ENCODE measurements at regions not wholly inside any gene's neighbourhood (a gene's known extent, or its start where the extent isn't known, plus 50 kb on each side); places are given as distances from the start of the nearest gene placed in this dataset.

DNA sequence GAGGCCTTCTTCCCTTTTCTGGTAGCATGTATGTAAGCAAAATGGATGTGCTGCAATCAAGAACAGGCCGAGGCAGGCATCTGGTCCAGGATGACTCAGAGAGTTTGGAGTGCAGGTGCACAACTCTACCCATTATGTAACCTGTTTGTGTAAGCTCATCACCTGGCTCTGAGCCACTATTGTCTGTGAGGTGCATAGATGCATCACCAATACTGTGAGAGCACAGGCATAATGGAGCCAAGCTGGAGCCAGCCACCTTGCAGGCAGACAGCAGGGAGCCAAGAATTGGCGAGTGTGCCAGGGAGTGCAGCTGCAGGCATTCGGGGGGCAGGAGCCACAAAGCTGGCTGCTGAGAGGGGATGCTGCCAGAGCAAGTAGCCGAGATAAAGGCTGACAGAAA lies 549.9 kb upstream of the RGS18 start:
- WGBS (ENCODE audit: insufficient coverage, low lambda C conversion rate), result no CpG with 5 or more reads among the region's 4 CpGs
- Histone ChIP-seq H3K4me3 (ENCODE audit: low read length) (no peak overlapping the region), H3K4me1 (ENCODE audit: control insufficient read depth, insufficient read depth, low read length) (no peaks in the 10 kb centered on the region), H3K9me3 (ENCODE audit: control insufficient read depth, low read depth, low read length) (no peaks in the 10 kb centered on the region), H3K36me3 (ENCODE audit: control insufficient read depth, insufficient read depth, low read length) (no peaks in the 10 kb centered on the region), H3K27ac (ENCODE audit: low read length) (no peak overlapping the region), H3K27me3 (ENCODE audit: control insufficient read depth, insufficient read depth, low read length) (no peaks in the 10 kb centered on the region)
- no peak for DNase-seq

DNA sequence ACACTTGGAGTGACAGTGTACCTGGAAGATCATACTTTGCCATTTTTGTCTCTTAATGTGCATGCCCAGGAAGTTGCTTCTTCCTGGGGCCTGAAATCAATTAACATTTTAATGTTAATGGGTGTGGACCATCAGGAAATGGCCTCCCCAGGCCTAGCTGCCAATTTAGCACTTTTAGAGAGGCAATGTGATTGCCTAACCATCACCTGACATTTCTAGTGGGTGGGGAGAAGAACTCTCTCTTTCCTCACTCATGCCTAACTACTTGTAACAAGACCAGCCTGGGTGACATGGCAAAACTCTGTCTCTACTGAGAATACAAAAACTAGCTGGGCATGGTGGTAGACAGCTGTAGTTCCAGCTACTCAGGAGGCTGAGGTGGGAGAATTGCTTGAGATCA lies 549.0 kb upstream of the RGS18 start:
- Histone ChIP-seq H3K4me3 (ENCODE audit: low read length) (no peak overlapping the region), H3K27ac (ENCODE audit: low read length) (no peak overlapping the region), H3K36me3 (ENCODE audit: control insufficient read depth, insufficient read depth, low read length) (no peaks in the 10 kb centered on the region), H3K27me3 (ENCODE audit: control insufficient read depth, insufficient read depth, low read length) (no peaks in the 10 kb centered on the region), H3K9me3 (ENCODE audit: control insufficient read depth, low read depth, low read length) (no peaks in the 10 kb centered on the region), H3K4me1 (ENCODE audit: control insufficient read depth, insufficient read depth, low read length) (no peaks in the 10 kb centered on the region)
- no peak for DNase-seq

DNA sequence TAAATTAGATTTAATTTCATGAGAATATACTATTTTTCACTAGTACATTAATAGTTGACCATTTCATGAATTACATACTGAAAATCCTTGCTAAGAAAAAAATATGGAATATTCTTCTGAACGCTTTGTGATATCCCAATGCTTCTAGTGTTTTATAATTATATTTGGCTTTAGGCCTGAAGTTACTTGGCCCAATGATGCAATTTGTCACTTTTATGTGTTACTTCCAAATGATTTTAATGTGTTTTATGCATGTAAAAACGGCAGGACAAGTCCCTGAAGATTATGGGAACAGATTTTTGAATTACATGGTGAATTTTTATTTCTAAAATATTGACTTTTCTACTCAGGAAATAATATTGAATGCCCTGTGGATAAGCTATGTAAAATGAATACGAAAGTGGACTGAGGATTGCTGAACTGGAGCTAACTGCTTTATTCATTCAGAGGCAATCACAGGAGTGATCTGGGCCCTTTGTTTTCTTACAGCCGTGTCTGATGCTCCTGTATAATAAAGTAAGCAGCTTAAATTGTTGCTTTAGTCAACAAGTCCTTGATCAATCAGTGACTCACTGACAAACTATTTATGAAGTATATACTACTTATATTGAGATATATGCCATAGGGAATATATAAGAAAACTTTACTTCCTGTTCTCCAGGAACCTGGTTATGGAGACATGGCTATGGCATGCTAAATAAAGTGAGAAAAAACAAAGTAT lies 543.0 kb upstream of the RGS18 start:
- no peaks in the 10 kb centered on the region for H3K4me1 ChIP-seq (ENCODE audit: control insufficient read depth, insufficient read depth, low read length)
- H3K4me3 ChIP-seq (ENCODE audit: low read length), result no peak overlapping the region
- no peaks in the 10 kb centered on the region for H3K9me3 ChIP-seq (ENCODE audit: control insufficient read depth, low read depth, low read length)
- H3K36me3 ChIP-seq (ENCODE audit: control insufficient read depth, insufficient read depth, low read length), result no peaks in the 10 kb centered on the region
- 71% methylated on average over 1 of the region's 4 CpGs for WGBS (ENCODE audit: insufficient coverage, low lambda C conversion rate)
- H3K27me3 ChIP-seq (ENCODE audit: control insufficient read depth, insufficient read depth, low read length), result no peaks in the 10 kb centered on the region
- DNase-seq, result no peak
- no peak overlapping the region for H3K27ac ChIP-seq (ENCODE audit: low read length)

DNA sequence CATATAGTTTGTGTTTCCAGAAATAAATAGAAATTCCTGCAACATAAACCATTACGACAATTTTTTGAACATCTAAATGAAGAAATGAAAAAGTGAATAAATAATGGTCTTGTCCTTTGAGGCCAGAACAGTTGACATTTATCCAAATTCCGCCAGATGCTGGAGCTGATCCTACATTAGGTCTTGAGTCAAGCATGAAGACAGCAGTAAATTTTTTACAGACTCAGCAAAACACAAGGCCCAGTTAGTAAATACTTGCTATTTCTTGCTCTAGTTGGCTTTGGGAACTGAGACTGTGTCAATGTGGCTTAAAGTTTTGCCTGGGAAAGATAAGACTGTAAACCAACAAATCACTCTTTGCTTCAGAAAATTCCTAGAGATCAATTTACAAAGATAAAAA lies 540.1 kb upstream of the RGS18 start:
- 100% methylated on average over 1 of the region's 2 CpGs for WGBS (ENCODE audit: insufficient coverage, low lambda C conversion rate)
- H3K4me1 ChIP-seq (ENCODE audit: control insufficient read depth, insufficient read depth, low read length), result no peaks in the 10 kb centered on the region
- no peaks in the 10 kb centered on the region for H3K36me3 ChIP-seq (ENCODE audit: control insufficient read depth, insufficient read depth, low read length)
- no peak overlapping the region for H3K4me3 ChIP-seq (ENCODE audit: low read length)
- no peak for DNase-seq
- H3K27me3 ChIP-seq (ENCODE audit: control insufficient read depth, insufficient read depth, low read length), result no peaks in the 10 kb centered on the region
- no peak overlapping the region for H3K27ac ChIP-seq (ENCODE audit: low read length)
- H3K9me3 ChIP-seq (ENCODE audit: control insufficient read depth, low read depth, low read length), result no peaks in the 10 kb centered on the region

DNA sequence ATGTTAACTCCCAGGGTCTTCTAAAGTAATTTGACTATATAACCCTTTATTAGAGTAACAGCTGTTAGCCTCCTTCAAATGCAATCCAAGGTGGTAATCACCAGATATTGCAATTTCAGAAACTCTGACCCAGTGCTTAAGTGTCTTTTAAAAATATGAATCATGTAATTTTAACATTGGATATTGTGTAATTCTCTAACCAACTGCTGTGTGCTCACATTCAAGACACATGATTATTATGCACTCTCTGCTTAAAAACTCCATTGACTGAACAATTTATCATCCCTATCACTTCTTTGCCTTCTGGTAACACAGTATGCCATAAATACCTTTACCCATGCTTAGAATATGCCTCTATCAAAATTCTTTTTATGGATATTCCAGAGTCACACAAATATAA lies 537.4 kb upstream of the RGS18 start:
- Histone ChIP-seq H3K9me3 (ENCODE audit: control insufficient read depth, low read depth, low read length) (no peaks in the 10 kb centered on the region), H3K36me3 (ENCODE audit: control insufficient read depth, insufficient read depth, low read length) (no peaks in the 10 kb centered on the region), H3K27ac (ENCODE audit: low read length) (no peak overlapping the region), H3K4me3 (ENCODE audit: low read length) (no peak overlapping the region), H3K4me1 (ENCODE audit: control insufficient read depth, insufficient read depth, low read length) (no peaks in the 10 kb centered on the region), H3K27me3 (ENCODE audit: control insufficient read depth, insufficient read depth, low read length) (no peaks in the 10 kb centered on the region)
- no peak for DNase-seq

DNA sequence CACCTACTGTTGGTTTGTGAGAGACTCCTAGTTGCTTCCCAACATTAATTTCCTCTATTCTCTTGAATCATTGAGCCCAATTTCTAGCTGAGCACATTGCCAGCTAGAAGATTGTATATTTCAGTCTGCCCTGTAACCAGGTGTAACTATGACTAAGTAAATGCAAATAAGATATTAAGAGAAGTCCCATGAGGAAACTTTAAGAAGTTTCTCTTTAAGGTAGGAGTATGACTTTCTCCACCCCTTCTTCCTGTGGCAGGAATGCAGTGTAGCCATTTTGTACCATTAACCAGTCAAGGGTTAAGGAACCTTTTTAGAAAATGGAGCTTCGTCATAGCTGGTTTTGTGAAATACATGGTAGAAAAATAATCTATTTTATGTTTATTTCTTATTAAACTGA lies 534.2 kb upstream of the RGS18 start:
- H3K4me1 ChIP-seq (ENCODE audit: control insufficient read depth, insufficient read depth, low read length), result no peaks in the 10 kb centered on the region
- no peaks in the 10 kb centered on the region for H3K27me3 ChIP-seq (ENCODE audit: control insufficient read depth, insufficient read depth, low read length)
- DNase-seq, result no peak
- H3K36me3 ChIP-seq (ENCODE audit: control insufficient read depth, insufficient read depth, low read length), result no peaks in the 10 kb centered on the region
- H3K27ac ChIP-seq (ENCODE audit: low read length), result no peak overlapping the region
- no peaks in the 10 kb centered on the region for H3K9me3 ChIP-seq (ENCODE audit: control insufficient read depth, low read depth, low read length)
- 100% methylated on average over 1 of the region's 1 CpG for WGBS (ENCODE audit: insufficient coverage, low lambda C conversion rate)
- H3K4me3 ChIP-seq (ENCODE audit: low read length), result no peak overlapping the region

DNA sequence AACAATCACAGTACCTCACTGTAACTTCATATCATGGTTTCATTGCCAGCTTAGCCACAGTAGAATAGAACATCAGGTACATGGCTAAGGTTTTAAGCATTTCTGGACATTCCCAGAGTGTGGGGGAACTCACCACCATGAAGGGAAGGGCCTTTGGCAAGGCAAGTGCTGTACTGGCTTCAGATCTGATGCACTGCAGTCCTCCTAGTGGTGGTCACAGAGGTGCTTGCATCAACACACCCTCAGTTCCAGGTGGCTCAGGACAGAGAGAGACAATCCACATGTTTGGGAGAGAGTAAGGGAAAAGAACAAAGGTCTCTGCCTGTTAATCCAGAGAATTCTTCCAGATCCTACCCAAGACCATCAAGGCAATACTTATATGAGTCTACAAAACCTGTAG lies 528.4 kb upstream of the RGS18 start:
- H3K4me3 ChIP-seq (ENCODE audit: low read length), result no peak overlapping the region
- H3K27me3 ChIP-seq (ENCODE audit: control insufficient read depth, insufficient read depth, low read length), result no peaks in the 10 kb centered on the region
- H3K4me1 ChIP-seq (ENCODE audit: control insufficient read depth, insufficient read depth, low read length), result no peaks in the 10 kb centered on the region
- H3K9me3 ChIP-seq (ENCODE audit: control insufficient read depth, low read depth, low read length), result no peaks in the 10 kb centered on the region
- H3K27ac ChIP-seq (ENCODE audit: low read length), result no peak overlapping the region
- H3K36me3 ChIP-seq (ENCODE audit: control insufficient read depth, insufficient read depth, low read length), result no peaks in the 10 kb centered on the region
- DNase-seq, result no peak

DNA sequence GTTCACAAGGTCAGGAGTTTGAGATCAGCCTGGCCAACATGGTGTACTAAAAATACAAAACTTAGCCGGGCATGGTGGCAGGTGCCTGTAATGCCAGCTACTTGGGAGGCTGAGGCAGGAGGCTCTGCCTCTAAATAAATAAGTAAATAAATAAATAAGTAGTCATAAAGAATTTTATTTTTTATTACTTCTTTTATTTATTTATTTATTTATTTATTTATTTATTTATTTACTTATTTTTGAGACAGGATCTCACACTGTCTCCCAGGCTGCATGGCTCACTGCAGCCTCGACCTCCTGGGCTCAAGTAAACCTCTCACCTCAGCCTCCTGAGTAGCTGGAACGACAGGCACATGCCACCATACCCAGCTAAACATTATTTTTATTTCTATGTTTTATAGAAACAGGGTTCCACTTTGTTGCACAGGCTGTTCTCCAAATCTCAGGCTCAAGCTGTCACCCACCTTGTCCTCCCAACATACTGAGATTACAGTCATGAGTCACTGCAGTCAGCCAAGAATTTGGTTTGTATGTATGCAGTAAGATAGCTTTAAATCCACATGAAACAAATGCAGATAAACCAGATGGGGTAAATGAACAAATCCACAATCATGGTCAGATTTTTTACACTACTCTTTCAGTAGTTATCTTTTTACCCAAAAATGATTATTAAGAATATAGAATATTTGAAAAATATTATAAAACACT lies 523.3 kb upstream of the RGS18 start:
- H3K27me3 ChIP-seq (ENCODE audit: control insufficient read depth, insufficient read depth, low read length), result no peaks in the 10 kb centered on the region
- no peaks in the 10 kb centered on the region for H3K9me3 ChIP-seq (ENCODE audit: control insufficient read depth, low read depth, low read length)
- WGBS (ENCODE audit: insufficient coverage, low lambda C conversion rate), result 100% methylated on average over 1 of the region's 3 CpGs

DNA sequence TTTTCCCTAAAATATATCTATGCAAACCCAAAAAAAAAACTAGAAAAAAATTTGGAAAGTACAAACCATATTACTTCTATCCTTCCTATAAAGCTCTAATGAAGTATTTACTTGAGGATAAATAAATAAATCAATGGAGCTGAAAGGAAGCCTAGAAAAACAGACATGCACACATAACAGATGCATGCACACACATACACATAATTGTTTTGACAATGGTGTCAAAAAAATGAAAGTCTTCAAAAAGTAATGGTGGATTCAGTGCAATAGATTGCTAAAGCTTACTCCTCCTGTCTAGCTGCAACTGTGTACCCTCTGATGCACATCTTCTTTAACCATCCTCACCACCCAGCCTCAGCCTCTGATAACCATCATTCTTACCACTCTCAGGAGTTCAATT lies 521.9 kb upstream of the RGS18 start:
- H3K4me3 ChIP-seq (ENCODE audit: low read length), result no peak overlapping the region
- no peaks in the 10 kb centered on the region for H3K36me3 ChIP-seq (ENCODE audit: control insufficient read depth, insufficient read depth, low read length)
- no peaks in the 10 kb centered on the region for H3K27me3 ChIP-seq (ENCODE audit: control insufficient read depth, insufficient read depth, low read length)
- no peak overlapping the region for H3K27ac ChIP-seq (ENCODE audit: low read length)
- H3K4me1 ChIP-seq (ENCODE audit: control insufficient read depth, insufficient read depth, low read length), result no peaks in the 10 kb centered on the region
- no peaks in the 10 kb centered on the region for H3K9me3 ChIP-seq (ENCODE audit: control insufficient read depth, low read depth, low read length)
- DNase-seq, result no peak

More for the DNA sequence above, 523.3 kb upstream of the RGS18 start:
- Histone ChIP-seq H3K36me3 (ENCODE audit: control insufficient read depth, insufficient read depth, low read length) (no peaks in the 10 kb centered on the region), H3K4me1 (ENCODE audit: control insufficient read depth, insufficient read depth, low read length) (no peaks in the 10 kb centered on the region), H3K4me3 (ENCODE audit: low read length) (no peak overlapping the region), H3K27ac (ENCODE audit: low read length) (no peak overlapping the region)
- no peak for DNase-seq

DNA sequence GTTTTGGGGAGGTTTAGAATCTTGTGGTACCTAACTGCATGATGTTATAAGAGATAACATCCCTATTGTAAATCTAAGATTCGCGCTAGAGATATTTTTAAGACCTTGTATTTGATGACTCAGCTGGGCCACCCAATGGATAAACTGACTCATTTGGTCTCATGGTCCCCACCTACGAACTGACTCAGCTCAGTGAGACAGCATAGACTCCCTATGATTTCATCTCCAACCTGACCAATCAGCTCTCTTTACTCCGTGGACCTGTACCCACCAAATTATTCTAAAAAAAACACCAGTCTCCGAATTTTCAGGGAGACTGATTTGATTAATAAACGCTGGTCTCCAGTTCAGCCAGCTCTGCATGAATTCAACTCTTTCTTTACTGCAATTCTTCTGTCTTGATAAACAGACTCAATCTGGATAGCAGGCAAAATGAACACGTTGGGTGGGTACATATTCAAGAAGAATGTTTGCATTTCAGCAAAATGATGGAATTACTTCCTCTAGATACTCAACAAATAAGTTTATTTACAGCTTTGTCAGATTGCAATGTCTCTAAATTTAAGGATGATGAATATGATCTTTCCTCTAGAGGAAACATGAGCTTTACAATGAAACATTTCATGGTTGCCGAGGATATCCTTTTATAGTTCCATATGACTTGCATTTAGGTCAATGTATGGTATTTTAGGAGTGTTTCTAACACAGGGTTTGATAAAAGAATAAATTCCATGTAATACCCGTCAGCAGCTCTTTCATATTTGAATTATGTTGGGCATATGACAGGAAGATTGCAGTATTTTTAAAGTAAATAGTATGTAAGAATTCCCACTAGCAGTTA lies 516.6 kb upstream of the RGS18 start:
- Histone ChIP-seq H3K36me3 (ENCODE audit: control insufficient read depth, insufficient read depth, low read length) (no peaks in the 10 kb centered on the region), H3K27me3 (ENCODE audit: control insufficient read depth, insufficient read depth, low read length) (no peaks in the 10 kb centered on the region), H3K4me1 (ENCODE audit: control insufficient read depth, insufficient read depth, low read length) (no peaks in the 10 kb centered on the region), H3K9me3 (ENCODE audit: control insufficient read depth, low read depth, low read length) (no peaks in the 10 kb centered on the region), H3K27ac (ENCODE audit: low read length) (no peak overlapping the region), H3K4me3 (ENCODE audit: low read length) (no peak overlapping the region)
- no peak for DNase-seq
- 63% methylated on average over 2 of the region's 9 CpGs for WGBS (ENCODE audit: insufficient coverage, low lambda C conversion rate)

Data from large intestine (tissue), 3 donors.